Amniotic epithelial cell (primary cell): ENCODE measurements at regions not wholly inside any gene's neighbourhood (a gene's known extent, or its start where the extent isn't known, plus 50 kb on each side); places are given as distances from the start of the nearest gene placed in this dataset.
"Not testable (repeated sequence)": the region's sequence is repeated elsewhere in the genome, so short reads cannot be mapped to it uniquely, and the experiment has no call there.

Experiments used
- DNase-seq: peaks from one replicate; pipeline ENCODE4 v3.0.0-alpha.2; 2010; ENCODE audit warnings: low read depth

- DNase-seq = no peak
Measured at GRCh38 chr11:50088231-50088630, 55.6 kb downstream of the OR4C45 start.

- no peak for DNase-seq
Measured at GRCh38 chr11:50098186-50098725, 65.6 kb downstream of the OR4C45 start.

GRCh38 chr11:50102916-50103315 is 70.2 kb downstream of the OR4C45 start:
- no peak for DNase-seq

- DNase-seq = not testable (repeated sequence)
Measured at GRCh38 chr11:50140686-50141085, 108.0 kb downstream of the OR4C45 start.

GRCh38 chr11:50146308-50146707 is 113.6 kb downstream of the OR4C45 start:
- peak; percentile 1 for DNase-seq

- not testable (repeated sequence) for DNase-seq
Measured at GRCh38 chr11:50147946-50148345, 115.3 kb downstream of the OR4C45 start.

GRCh38 chr11:50155508-50155907 is 122.8 kb downstream of the OR4C45 start:
- DNase-seq = no peak

- no peak for DNase-seq
Measured at GRCh38 chr11:50164050-50164449, 131.4 kb downstream of the OR4C45 start.

GRCh38 chr11:50169634-50170033 is 137.0 kb downstream of the OR4C45 start:
- no peak for DNase-seq

- no peak for DNase-seq
Measured at GRCh38 chr11:50170115-50170514, 137.4 kb downstream of the OR4C45 start.

GRCh38 chr11:50174189-50174588 is 141.5 kb downstream of the OR4C45 start:
- DNase-seq = peak; percentile 30

GRCh38 chr11:50174975-50175374 is 142.3 kb downstream of the OR4C45 start:
- no peak for DNase-seq

GRCh38 chr11:50178737-50179136 is 146.1 kb downstream of the OR4C45 start:
- DNase-seq = no peak

GRCh38 chr11:50181334-50181733 is 148.7 kb downstream of the OR4C45 start:
- DNase-seq = no peak

- DNase-seq = no peak
Measured at GRCh38 chr11:50182486-50182885, 149.8 kb downstream of the OR4C45 start.

GRCh38 chr11:50183170-50183569 is 150.5 kb downstream of the OR4C45 start:
- not testable (repeated sequence) for DNase-seq

- no peak for DNase-seq
Measured at GRCh38 chr11:50186146-50186545, 153.5 kb downstream of the OR4C45 start.

- DNase-seq = no peak
Measured at GRCh38 chr11:50187220-50187619, 154.5 kb downstream of the OR4C45 start.

- DNase-seq = no peak
Measured at GRCh38 chr11:50188040-50188439, 155.4 kb downstream of the OR4C45 start.

- DNase-seq = no peak
Measured at GRCh38 chr11:50192743-50193142, 160.1 kb downstream of the OR4C45 start.

GRCh38 chr11:50214376-50214775 is 181.7 kb downstream of the OR4C45 start:
- DNase-seq = no peak

- DNase-seq = no peak
Measured at GRCh38 chr11:50220651-50221050, 188.0 kb downstream of the OR4C45 start.

- DNase-seq = not testable (repeated sequence)
Measured at GRCh38 chr11:50238368-50238767, 205.7 kb downstream of the OR4C45 start.

- no peak for DNase-seq
Measured at GRCh38 chr11:50246183-50246582, 213.5 kb downstream of the OR4C45 start.

- no peak for DNase-seq
Measured at GRCh38 chr11:50246699-50247098, 214.0 kb downstream of the OR4C45 start.
